H1 (cell line): ENCODE measurements at regions not wholly inside any gene's neighbourhood (a gene's known extent, or its start where the extent isn't known, plus 50 kb on each side); places are given as distances from the start of the nearest gene placed in this dataset.

ENCODE experiments used
- CBX5 ChIP-seq: fragments of 300-800, 300-1000 bp; sonication (generic); IDR thresholded peaks from 2 replicates; pipeline ENCODE4 v1.7.1; 2016; ENCODE audit warnings: antibody characterized with exemption, low read length, low read depth
- CEBPB ChIP-seq: IDR thresholded peaks from 2 replicates; pipeline ENCODE4 v1.6.1; 2012; ENCODE audit warnings: low read depth, low read length
- CHD7 ChIP-seq: fragments of 300-600 bp; sonication (generic); IDR thresholded peaks from 2 replicates; pipeline ENCODE4 v1.7.1; 2012; ENCODE audit warnings: low read length, moderate library complexity, mild to moderate bottlenecking, inconsistent platforms; ENCODE audit not compliant: insufficient replicate concordance
- CTCF ChIP-seq, 3 experiments: IDR thresholded peaks; 1 replicate in 2 of 3; 2 replicates in 1 of 3; pipeline versions ENCODE4 v1.5.1 to v1.6.1; 2011; ENCODE audit warnings: low read length in 3 of 3, mild to moderate bottlenecking in 3 of 3, inconsistent platforms in 2 of 3, low read depth in 1 of 3, moderate library complexity in 1 of 3; ENCODE audit not compliant: insufficient read depth in 1 of 3; ENCODE audit errors: control extremely low read depth in 1 of 3
- RAD21 ChIP-seq, 2 experiments: IDR thresholded peaks in 1 of 2; conservative IDR thresholded peaks in 1 of 2; 2 replicates each; pipeline ENCODE4 v1.6.1; 2011; ENCODE audit warnings: low read depth in 2 of 2, low read length in 2 of 2, improper control_type of control experiment in 1 of 2, inconsistent platforms in 1 of 2, mild to moderate bottlenecking in 1 of 2, moderate library complexity in 1 of 2
- SIX5 ChIP-seq: IDR thresholded peaks from 2 replicates; pipeline ENCODE4 v1.6.1; 2011; ENCODE audit warnings: mild to moderate bottlenecking, low read depth, low read length

DNA sequence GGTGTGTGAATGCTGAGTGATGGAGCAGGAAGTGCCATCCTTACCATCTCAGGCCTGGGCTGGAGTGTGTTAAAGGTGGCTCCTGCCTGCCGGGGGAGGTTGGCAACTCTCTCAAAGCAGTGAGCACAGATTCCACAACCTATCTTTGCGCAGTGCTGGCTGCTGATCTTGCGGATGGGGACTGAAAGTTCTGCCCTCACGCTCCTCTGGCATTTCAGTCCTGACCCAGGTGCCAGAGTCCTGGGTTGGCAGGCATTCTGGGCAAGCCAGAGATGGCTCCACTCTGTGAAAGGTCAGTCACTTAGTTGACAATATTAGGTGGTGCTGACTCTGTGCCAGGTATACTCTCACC lies 315.5 kb downstream of the RPS24 start:
- TF ChIP-seq SIX5 = no peak
- TF ChIP-seq CBX5 = no peak
- TF ChIP-seq CHD7 = no peak
- no peak for TF ChIP-seq CTCF (IDR thresholded peaks at IDR 0.05; ENCODE audit: control extremely low read depth in 1 of 3, insufficient read depth in 1 of 3, low read depth in 1 of 3, low read length in 3 of 3)
- TF ChIP-seq RAD21 (IDR thresholded peaks at IDR 0.05 in 1 of 2, conservative IDR thresholded peaks at IDR 0.05 in 1 of 2; ENCODE audit: low read depth in 2 of 2, low read length in 2 of 2) = no peak
- no peak for TF ChIP-seq CEBPB
